ENCODE measurements at regions not wholly inside any gene's neighbourhood (a gene's known extent, or its start where the extent isn't known, plus 50 kb on each side); places are given as distances from the start of the nearest gene placed in this dataset.

- Histone ChIP-seq H3K4me3 (ENCODE audit: low read length) (no peak overlapping the region), H4K20me1 (ENCODE audit: insufficient read depth, low read length) (no peaks in the 10 kb centered on the region), H3K27me3 (replicated peaks; ENCODE audit: insufficient read depth, low read length) (no peaks in the 10 kb centered on the region), H3K9me3 (replicated peaks; ENCODE audit: insufficient read depth, low read length) (no peaks in the 10 kb centered on the region), H2AFZ (ENCODE audit: low read length) (no peak overlapping the region), H3K36me3 (replicated peaks; ENCODE audit: insufficient read depth, low read length) (no peaks in the 10 kb centered on the region), H3K4me2 (ENCODE audit: low read depth, low read length) (no peak overlapping the region), H3F3A (ENCODE audit: insufficient read depth, low read length) (no peaks in the 10 kb centered on the region), H3K9me2 (replicated peaks; ENCODE audit: insufficient read depth, low read length) (no peaks in the 10 kb centered on the region), H3K27ac (ENCODE audit: low read length) (no peak overlapping the region), H3K79me2 (ENCODE audit: low read length) (no peaks in the 10 kb centered on the region), H3K4me1 (ENCODE audit: low read length) (no peaks in the 10 kb centered on the region), H3K9ac (ENCODE audit: low read length) (no peak overlapping the region)
- no peak for DNase-seq
- TF ChIP-seq EZH2 (optimal IDR thresholded peaks at IDR 0.05; ENCODE audit: low read depth, low read length) (no peak), CTCF (IDR thresholded peaks at IDR 0.05; ENCODE audit: low read length) (no peak), EZH2phosphoT487 (IDR thresholded peaks at IDR 0.05; ENCODE audit: low read length) (no peak)
Measured at GRCh38 chr2:236830926-236831325, 254.8 kb upstream of the COPS8 start.

GRCh38 chr2:236831698-236832097 is 254.0 kb upstream of the COPS8 start:
- Histone ChIP-seq H3K4me1 (ENCODE audit: low read length) (no peaks in the 10 kb centered on the region), H3K9ac (ENCODE audit: low read length) (no peak overlapping the region), H3F3A (ENCODE audit: insufficient read depth, low read length) (no peaks in the 10 kb centered on the region), H3K27me3 (replicated peaks; ENCODE audit: insufficient read depth, low read length) (no peaks in the 10 kb centered on the region), H2AFZ (ENCODE audit: low read length) (no peak overlapping the region), H3K27ac (ENCODE audit: low read length) (no peak overlapping the region), H3K4me2 (ENCODE audit: low read depth, low read length) (no peak overlapping the region), H3K9me3 (replicated peaks; ENCODE audit: insufficient read depth, low read length) (no peaks in the 10 kb centered on the region), H3K9me2 (replicated peaks; ENCODE audit: insufficient read depth, low read length) (no peaks in the 10 kb centered on the region), H3K79me2 (ENCODE audit: low read length) (no peaks in the 10 kb centered on the region), H3K4me3 (ENCODE audit: low read length) (no peak overlapping the region), H3K36me3 (replicated peaks; ENCODE audit: insufficient read depth, low read length) (no peaks in the 10 kb centered on the region), H4K20me1 (ENCODE audit: insufficient read depth, low read length) (no peaks in the 10 kb centered on the region)
- TF ChIP-seq CTCF (IDR thresholded peaks at IDR 0.05; ENCODE audit: low read length) (no peak), EZH2 (optimal IDR thresholded peaks at IDR 0.05; ENCODE audit: low read depth, low read length) (no peak), EZH2phosphoT487 (IDR thresholded peaks at IDR 0.05; ENCODE audit: low read length) (no peak)
- DNase-seq = no peak

- Histone ChIP-seq H3K9me2 (replicated peaks; ENCODE audit: insufficient read depth, low read length) (no peaks in the 10 kb centered on the region), H3K9ac (ENCODE audit: low read length) (no peak overlapping the region), H2AFZ (ENCODE audit: low read length) (no peak overlapping the region), H3K4me2 (ENCODE audit: low read depth, low read length) (no peak overlapping the region), H3K36me3 (replicated peaks; ENCODE audit: insufficient read depth, low read length) (no peaks in the 10 kb centered on the region), H4K20me1 (ENCODE audit: insufficient read depth, low read length) (no peaks in the 10 kb centered on the region), H3K79me2 (ENCODE audit: low read length) (no peaks in the 10 kb centered on the region), H3K4me3 (ENCODE audit: low read length) (no peak overlapping the region), H3K4me1 (ENCODE audit: low read length) (no peaks in the 10 kb centered on the region), H3K27ac (ENCODE audit: low read length) (no peak overlapping the region), H3F3A (ENCODE audit: insufficient read depth, low read length) (no peaks in the 10 kb centered on the region), H3K9me3 (replicated peaks; ENCODE audit: insufficient read depth, low read length) (no peaks in the 10 kb centered on the region), H3K27me3 (replicated peaks; ENCODE audit: insufficient read depth, low read length) (no peaks in the 10 kb centered on the region)
- no peak for DNase-seq
- TF ChIP-seq CTCF (IDR thresholded peaks at IDR 0.05; ENCODE audit: low read length) = no peak
- TF ChIP-seq EZH2 (optimal IDR thresholded peaks at IDR 0.05; ENCODE audit: low read depth, low read length) = no peak
- no peak for TF ChIP-seq EZH2phosphoT487 (IDR thresholded peaks at IDR 0.05; ENCODE audit: low read length)
Measured at GRCh38 chr2:236833501-236834073, 252.1 kb upstream of the COPS8 start.
